ENCODE measurements at regions not wholly inside any gene's neighbourhood (a gene's known extent, or its start where the extent isn't known, plus 50 kb on each side); places are given as distances from the start of the nearest gene placed in this dataset.

- Histone ChIP-seq H2BK12ac (ENCODE audit: low read length) (no peak overlapping the region), H3K36me3 (ENCODE audit: control insufficient read depth in 1 of 2, insufficient read depth in 2 of 2, low read length in 2 of 2) (no peaks in the 10 kb centered on the region), H3K27ac (ENCODE audit: low read depth, low read length) (no peak overlapping the region), H3K4me2 (ENCODE audit: low read length) (no peak overlapping the region), H4K8ac (ENCODE audit: low read depth, low read length) (no peak overlapping the region), H4K12ac (ENCODE audit: low read depth, low read length) (no peak overlapping the region), H3K14ac (ENCODE audit: low read length) (no peak overlapping the region), H3K23ac (ENCODE audit: low read length) (no peak overlapping the region), H3K4ac (ENCODE audit: low read depth, low read length) (no peak overlapping the region), H3K4me3 (ENCODE audit: low read depth, low read length) (no peak overlapping the region), H2AFZ (ENCODE audit: insufficient read depth, low read length, poor library complexity) (no peak overlapping the region), H2BK5ac (ENCODE audit: low read depth, low read length, poor library complexity) (no peak overlapping the region), H3K4me1 (ENCODE audit: control insufficient read depth in 1 of 2, insufficient read depth in 2 of 2, low read length in 2 of 2) (no peaks in the 10 kb centered on the region), H4K91ac (ENCODE audit: low read depth, low read length) (no peak overlapping the region), H3K9me3 (ENCODE audit: insufficient read depth, low read depth, low read length) (no peaks in the 10 kb centered on the region), H3K79me1 (ENCODE audit: low read length) (no peaks in the 10 kb centered on the region), H2AK5ac (ENCODE audit: low read length) (no peak overlapping the region), H3K79me2 (ENCODE audit: control insufficient read depth, insufficient read depth, low read length, poor library complexity) (no peaks in the 10 kb centered on the region), H3K9ac (ENCODE audit: low read length) (peak overlapping the region; percentile 34), H3K18ac (ENCODE audit: low read length) (no peak overlapping the region), H2BK120ac (ENCODE audit: insufficient read depth, low read length, poor library complexity) (no peak overlapping the region), H3K27me3 (ENCODE audit: insufficient read depth, low read length) (no peaks in the 10 kb centered on the region)
- no peak for DNase-seq
- no CpG with 5 or more reads among the region's 5 CpGs for WGBS (ENCODE audit: extremely low coverage, insufficient coverage, insufficient read length)
These were observed 261.3 kb upstream of the ANKH start for GRCh38 chr5:15132816-15133405.

GRCh38 chr5:15131909-15132308 lies 260.3 kb upstream of the ANKH start:
- Histone ChIP-seq H3K4me1 (ENCODE audit: control insufficient read depth in 1 of 2, insufficient read depth in 2 of 2, low read length in 2 of 2) (no peaks in the 10 kb centered on the region), H2AFZ (ENCODE audit: insufficient read depth, low read length, poor library complexity) (no peak overlapping the region), H3K27ac (ENCODE audit: low read depth, low read length) (no peak overlapping the region), H3K4me3 (ENCODE audit: low read depth, low read length) (no peak overlapping the region), H2AK5ac (ENCODE audit: low read length) (no peak overlapping the region), H3K9me3 (ENCODE audit: insufficient read depth, low read depth, low read length) (no peaks in the 10 kb centered on the region), H2BK120ac (ENCODE audit: insufficient read depth, low read length, poor library complexity) (no peak overlapping the region), H3K36me3 (ENCODE audit: control insufficient read depth in 1 of 2, insufficient read depth in 2 of 2, low read length in 2 of 2) (no peaks in the 10 kb centered on the region), H2BK5ac (ENCODE audit: low read depth, low read length, poor library complexity) (no peak overlapping the region), H3K4ac (ENCODE audit: low read depth, low read length) (no peak overlapping the region), H3K79me2 (ENCODE audit: control insufficient read depth, insufficient read depth, low read length, poor library complexity) (no peaks in the 10 kb centered on the region), H4K91ac (ENCODE audit: low read depth, low read length) (no peak overlapping the region), H3K27me3 (ENCODE audit: insufficient read depth, low read length) (no peaks in the 10 kb centered on the region), H2BK12ac (ENCODE audit: low read length) (no peak overlapping the region), H3K4me2 (ENCODE audit: low read length) (no peak overlapping the region), H3K18ac (ENCODE audit: low read length) (no peak overlapping the region), H3K14ac (ENCODE audit: low read length) (no peak overlapping the region), H3K9ac (ENCODE audit: low read length) (no peak overlapping the region), H4K8ac (ENCODE audit: low read depth, low read length) (no peak overlapping the region), H3K79me1 (ENCODE audit: low read length) (no peaks in the 10 kb centered on the region), H4K12ac (ENCODE audit: low read depth, low read length) (no peak overlapping the region), H3K23ac (ENCODE audit: low read length) (no peak overlapping the region)
- no peak for DNase-seq
- no CpG with 5 or more reads among the region's 5 CpGs for WGBS (ENCODE audit: extremely low coverage, insufficient coverage, insufficient read length)

GRCh38 chr5:15124871-15125568 lies 253.4 kb upstream of the ANKH start:
- H3K14ac ChIP-seq (ENCODE audit: low read length), result no peak overlapping the region
- H3K27ac ChIP-seq (ENCODE audit: low read depth, low read length), result no peak overlapping the region
- no peak overlapping the region for H4K8ac ChIP-seq (ENCODE audit: low read depth, low read length)
- no peak overlapping the region for H4K12ac ChIP-seq (ENCODE audit: low read depth, low read length)
- H2AK5ac ChIP-seq (ENCODE audit: low read length), result no peak overlapping the region
- H3K4ac ChIP-seq (ENCODE audit: low read depth, low read length), result no peak overlapping the region
- H2AFZ ChIP-seq (ENCODE audit: insufficient read depth, low read length, poor library complexity), result no peak overlapping the region
- no peak overlapping the region for H2BK5ac ChIP-seq (ENCODE audit: low read depth, low read length, poor library complexity)
- H3K4me1 ChIP-seq (ENCODE audit: control insufficient read depth in 1 of 2, insufficient read depth in 2 of 2, low read length in 2 of 2), result no peaks in the 10 kb centered on the region
- H3K27me3 ChIP-seq (ENCODE audit: insufficient read depth, low read length), result no peaks in the 10 kb centered on the region
- H3K4me2 ChIP-seq (ENCODE audit: low read length), result no peak overlapping the region
- H3K23ac ChIP-seq (ENCODE audit: low read length), result no peak overlapping the region
- H3K79me2 ChIP-seq (ENCODE audit: control insufficient read depth, insufficient read depth, low read length, poor library complexity), result no peaks in the 10 kb centered on the region
- no peak for DNase-seq
- H2BK120ac ChIP-seq (ENCODE audit: insufficient read depth, low read length, poor library complexity), result no peak overlapping the region
- no peak overlapping the region for H3K9ac ChIP-seq (ENCODE audit: low read length)
- no peak overlapping the region for H3K4me3 ChIP-seq (ENCODE audit: low read depth, low read length)
- peaks cover 2% of the 10 kb centered on the region for H3K9me3 ChIP-seq (ENCODE audit: insufficient read depth, low read depth, low read length)
- H2BK12ac ChIP-seq (ENCODE audit: low read length), result no peak overlapping the region
- H3K18ac ChIP-seq (ENCODE audit: low read length), result no peak overlapping the region
- WGBS (ENCODE audit: extremely low coverage, insufficient coverage, insufficient read length), result no CpG with 5 or more reads among the region's 2 CpGs
- H3K79me1 ChIP-seq (ENCODE audit: low read length), result no peaks in the 10 kb centered on the region
- H4K91ac ChIP-seq (ENCODE audit: low read depth, low read length), result no peak overlapping the region
- no peaks in the 10 kb centered on the region for H3K36me3 ChIP-seq (ENCODE audit: control insufficient read depth in 1 of 2, insufficient read depth in 2 of 2, low read length in 2 of 2)

GRCh38 chr5:15124461-15124860 lies 252.9 kb upstream of the ANKH start:
- Histone ChIP-seq H2AK5ac (ENCODE audit: low read length) (no peak overlapping the region), H3K79me2 (ENCODE audit: control insufficient read depth, insufficient read depth, low read length, poor library complexity) (no peaks in the 10 kb centered on the region), H4K8ac (ENCODE audit: low read depth, low read length) (no peak overlapping the region), H3K14ac (ENCODE audit: low read length) (no peak overlapping the region), H2BK12ac (ENCODE audit: low read length) (no peak overlapping the region), H3K23ac (ENCODE audit: low read length) (no peak overlapping the region), H2BK5ac (ENCODE audit: low read depth, low read length, poor library complexity) (no peak overlapping the region), H4K12ac (ENCODE audit: low read depth, low read length) (no peak overlapping the region), H3K36me3 (ENCODE audit: control insufficient read depth in 1 of 2, insufficient read depth in 2 of 2, low read length in 2 of 2) (no peaks in the 10 kb centered on the region), H3K9me3 (ENCODE audit: insufficient read depth, low read depth, low read length) (peaks cover 2% of the 10 kb centered on the region), H3K4ac (ENCODE audit: low read depth, low read length) (no peak overlapping the region), H3K4me3 (ENCODE audit: low read depth, low read length) (no peak overlapping the region), H4K91ac (ENCODE audit: low read depth, low read length) (no peak overlapping the region), H3K18ac (ENCODE audit: low read length) (no peak overlapping the region), H3K27ac (ENCODE audit: low read depth, low read length) (no peak overlapping the region), H3K9ac (ENCODE audit: low read length) (no peak overlapping the region), H3K4me2 (ENCODE audit: low read length) (no peak overlapping the region), H2BK120ac (ENCODE audit: insufficient read depth, low read length, poor library complexity) (no peak overlapping the region), H2AFZ (ENCODE audit: insufficient read depth, low read length, poor library complexity) (no peak overlapping the region), H3K27me3 (ENCODE audit: insufficient read depth, low read length) (no peaks in the 10 kb centered on the region), H3K4me1 (ENCODE audit: control insufficient read depth in 1 of 2, insufficient read depth in 2 of 2, low read length in 2 of 2) (no peaks in the 10 kb centered on the region), H3K79me1 (ENCODE audit: low read length) (no peaks in the 10 kb centered on the region)
- no CpG with 5 or more reads among the region's 3 CpGs for WGBS (ENCODE audit: extremely low coverage, insufficient coverage, insufficient read length)
- DNase-seq, result no peak
